ENCODE measurements at regions not wholly inside any gene's neighbourhood (a gene's known extent, or its start where the extent isn't known, plus 50 kb on each side); places are given as distances from the start of the nearest gene placed in this dataset.

- DNase-seq (ENCODE audit: low spot score), result no peak
Observed at GRCh38 chr5:128667152-128667551, 129.1 kb upstream of the FBN2 start.

DNA sequence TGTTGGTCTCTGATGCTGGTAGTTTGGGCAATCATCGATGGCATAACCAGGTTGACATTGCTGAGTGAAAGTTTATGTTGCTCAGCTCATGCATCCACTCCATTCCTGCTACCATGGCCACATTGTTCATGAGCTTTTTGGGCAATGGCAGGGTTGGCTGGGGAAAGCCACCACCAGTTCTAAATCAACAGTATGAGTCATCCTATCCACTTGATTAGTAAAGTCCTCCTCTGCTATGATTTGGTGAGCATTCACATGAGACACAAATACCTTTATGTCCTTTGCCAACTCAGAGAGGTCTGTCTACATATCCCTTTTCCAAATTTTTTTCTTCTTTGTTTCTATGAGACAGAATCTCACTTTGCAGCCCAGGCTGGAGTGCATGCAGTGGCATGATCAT, 129.7 kb upstream of the FBN2 start:
- no peak for DNase-seq (ENCODE audit: low spot score)

GRCh38 chr5:128668921-128669320, 130.9 kb upstream of the FBN2 start:
- no peak for DNase-seq (ENCODE audit: low spot score)

- no peak for DNase-seq (ENCODE audit: low spot score)
Observed at GRCh38 chr5:128669803-128670202, 131.8 kb upstream of the FBN2 start.

DNA sequence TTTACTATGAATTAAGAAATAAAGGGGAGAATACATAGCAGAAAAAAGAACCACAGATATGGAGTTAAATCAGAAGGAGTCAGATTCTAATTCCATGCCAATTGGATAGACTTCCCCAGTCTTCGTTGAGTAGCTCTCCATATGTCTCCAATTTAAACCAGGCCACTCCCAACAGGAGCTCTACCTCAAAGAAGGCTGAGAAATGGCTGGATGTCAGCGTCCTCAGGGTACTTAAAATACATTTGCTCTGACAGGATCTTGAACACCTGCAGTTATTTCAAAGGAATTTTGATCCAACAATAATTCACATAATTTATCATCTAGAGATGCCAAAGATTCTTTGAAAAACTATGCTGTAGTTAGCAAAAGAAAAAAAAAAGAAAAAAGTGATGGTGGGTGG, 133.9 kb upstream of the FBN2 start:
- no peak for DNase-seq (ENCODE audit: low spot score)

DNA sequence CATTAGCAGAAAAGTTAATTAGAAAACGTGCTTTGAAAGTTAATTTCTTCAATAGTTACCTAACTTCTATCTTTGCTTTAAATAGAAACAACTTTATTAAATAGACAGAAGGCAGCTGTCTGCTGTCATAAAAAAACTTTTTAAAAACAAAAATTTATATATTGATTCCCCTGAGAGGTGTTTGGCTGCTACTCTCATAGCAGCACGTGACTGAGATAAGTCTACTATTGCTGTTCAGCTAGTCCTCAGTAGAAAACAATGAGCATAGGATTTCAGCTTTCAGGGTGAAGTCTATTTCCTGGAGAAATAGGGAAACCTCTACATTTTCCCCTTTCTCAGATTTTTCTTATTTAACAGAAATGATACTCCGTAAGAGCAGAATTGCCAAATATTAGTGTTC, 135.0 kb upstream of the FBN2 start:
- no peak for DNase-seq (ENCODE audit: low spot score)

DNA sequence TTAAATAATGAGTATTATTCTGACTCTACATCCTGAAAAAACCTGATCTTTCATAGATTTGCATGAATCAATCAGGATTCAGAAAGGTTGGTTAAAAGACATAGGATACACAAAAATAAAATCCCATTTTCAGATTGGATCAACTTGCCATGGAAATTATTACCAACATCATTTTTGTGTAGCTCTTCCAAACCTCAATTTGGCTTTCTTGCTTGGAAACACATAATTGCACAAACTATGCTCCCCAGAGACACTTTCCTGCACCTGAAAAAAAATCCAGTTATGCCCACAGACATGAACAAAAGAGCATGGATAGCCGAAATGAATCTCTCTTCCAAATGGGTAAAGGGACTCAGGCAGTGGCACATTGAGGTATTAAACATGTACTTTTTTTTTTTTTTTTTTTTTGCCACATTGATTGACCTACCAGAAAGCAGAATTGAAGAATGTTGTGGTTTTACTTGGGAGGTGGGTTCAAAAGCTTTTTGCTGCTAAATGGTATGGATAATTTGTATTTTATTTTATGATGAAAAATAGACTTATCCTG, 135.4 kb upstream of the FBN2 start:
- DNase-seq (ENCODE audit: low spot score), result no peak

DNA sequence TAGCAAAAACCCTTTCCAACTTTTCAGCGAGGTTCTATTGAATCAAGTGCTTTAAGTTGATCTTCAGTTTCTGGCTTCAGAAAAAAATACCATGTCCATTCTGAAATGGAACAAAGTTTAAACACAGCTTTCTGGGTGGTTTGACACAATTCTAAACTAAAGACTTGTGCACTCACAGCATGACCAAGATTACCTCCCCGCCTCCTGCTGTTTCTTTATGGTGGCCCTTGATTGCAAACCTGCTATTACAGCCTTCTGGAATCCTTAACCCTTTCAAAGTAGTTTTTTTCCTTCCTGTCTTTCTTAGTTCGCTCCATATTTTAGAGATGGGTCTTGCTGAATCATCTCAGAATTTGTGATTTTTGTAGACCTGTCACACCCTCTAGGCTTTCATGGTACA, 135.9 kb upstream of the FBN2 start:
- DNase-seq (ENCODE audit: low spot score), result no peak

DNA sequence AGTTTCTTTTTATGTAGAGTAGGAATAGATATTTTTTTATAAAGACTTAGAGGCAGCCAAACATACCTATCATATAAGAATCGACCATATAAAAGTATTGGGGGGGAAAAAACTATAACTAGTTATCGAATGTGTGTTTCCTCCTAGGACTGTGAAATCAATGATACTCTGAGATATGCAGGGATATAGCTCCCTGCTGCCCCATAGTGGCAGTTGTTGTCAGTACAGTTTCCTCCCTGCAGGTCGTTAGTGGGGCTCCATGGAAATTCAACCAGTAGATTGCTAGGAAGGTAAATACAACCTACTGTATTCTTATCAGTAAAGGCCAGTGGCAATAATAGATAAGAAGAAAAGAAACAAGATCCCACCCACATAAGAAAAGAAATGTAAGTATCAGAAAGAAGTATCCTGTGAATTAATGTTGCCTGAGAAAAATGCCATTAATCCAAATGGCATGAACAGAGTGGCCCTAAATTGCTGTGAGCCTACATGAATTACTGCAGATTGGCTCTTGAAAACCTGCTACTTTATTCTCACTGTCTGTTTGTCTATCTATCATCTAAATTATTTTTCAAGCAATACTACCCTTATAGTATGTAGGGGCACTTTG, 136.9 kb upstream of the FBN2 start:
- DNase-seq (ENCODE audit: low spot score), result no peak

GRCh38 chr5:128681096-128681495, 143.1 kb upstream of the FBN2 start:
- no peak for DNase-seq (ENCODE audit: low spot score)

- DNase-seq (ENCODE audit: low spot score), result peak; percentile 45
Observed at GRCh38 chr5:128681764-128682592, 143.9 kb upstream of the FBN2 start.

DNA sequence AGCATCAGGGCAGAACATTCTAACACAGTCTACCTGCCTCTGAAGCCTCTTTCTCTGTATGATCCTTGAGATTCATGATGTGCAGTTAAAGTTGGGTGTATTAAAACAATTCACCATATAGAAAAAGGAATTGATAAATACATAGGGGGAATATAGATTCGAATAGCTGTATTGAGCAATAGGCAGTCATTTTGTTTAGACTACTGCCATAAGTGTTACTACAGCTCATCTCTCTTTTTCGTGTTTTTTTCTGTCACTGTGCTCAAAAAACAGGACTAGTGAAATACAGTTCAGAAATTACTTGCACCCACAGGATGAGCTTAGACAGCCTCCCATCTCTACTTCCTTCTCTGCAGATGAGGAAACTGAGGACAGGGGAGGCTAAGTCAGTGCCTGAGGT, 144.6 kb upstream of the FBN2 start:
- DNase-seq (ENCODE audit: low spot score), result no peak

DNA sequence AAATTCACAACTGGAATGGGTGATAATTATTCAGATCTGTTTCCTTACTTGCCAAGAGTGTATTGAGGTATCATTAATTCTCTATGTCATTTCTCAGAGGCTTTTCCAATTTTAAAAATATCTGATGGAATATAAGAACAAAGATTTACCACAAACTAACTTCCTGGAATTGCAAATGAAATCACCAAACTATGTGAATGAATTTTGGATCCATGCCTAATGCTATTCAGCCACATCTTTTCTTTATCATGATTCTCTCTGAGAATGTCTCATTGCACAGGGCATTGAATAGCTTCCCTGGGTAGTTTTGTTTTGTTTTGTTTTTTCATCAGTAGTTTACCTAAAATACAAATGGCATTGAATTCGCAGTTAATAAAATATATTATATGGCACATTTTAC, 146.9 kb upstream of the FBN2 start:
- DNase-seq (ENCODE audit: low spot score), result no peak

- DNase-seq (ENCODE audit: low spot score), result no peak
Observed at GRCh38 chr5:128687930-128688329, 149.9 kb upstream of the FBN2 start.

DNA sequence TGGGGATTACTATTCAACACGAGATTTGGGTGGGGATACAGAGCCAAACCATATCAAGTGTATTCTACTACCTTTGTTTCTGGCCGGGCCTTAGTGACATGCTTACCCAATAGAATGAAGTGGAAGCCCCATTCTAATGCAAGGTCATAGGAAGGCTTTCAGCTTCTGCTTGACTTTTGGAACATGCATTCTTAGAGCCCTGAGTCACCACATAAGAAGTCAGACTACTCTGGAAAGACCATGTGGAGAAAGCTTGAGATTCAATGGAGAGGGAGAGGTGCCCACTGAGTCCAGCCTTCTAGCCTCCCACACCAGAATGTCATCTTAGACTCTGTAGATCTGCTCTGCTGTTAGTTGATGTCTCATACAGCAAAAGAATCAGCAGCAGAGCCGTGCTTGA, 155.7 kb upstream of the FBN2 start:
- DNase-seq (ENCODE audit: low spot score), result no peak

- DNase-seq (ENCODE audit: low spot score), result no peak
Observed at GRCh38 chr5:128695791-128696530, 157.9 kb upstream of the FBN2 start.

DNA sequence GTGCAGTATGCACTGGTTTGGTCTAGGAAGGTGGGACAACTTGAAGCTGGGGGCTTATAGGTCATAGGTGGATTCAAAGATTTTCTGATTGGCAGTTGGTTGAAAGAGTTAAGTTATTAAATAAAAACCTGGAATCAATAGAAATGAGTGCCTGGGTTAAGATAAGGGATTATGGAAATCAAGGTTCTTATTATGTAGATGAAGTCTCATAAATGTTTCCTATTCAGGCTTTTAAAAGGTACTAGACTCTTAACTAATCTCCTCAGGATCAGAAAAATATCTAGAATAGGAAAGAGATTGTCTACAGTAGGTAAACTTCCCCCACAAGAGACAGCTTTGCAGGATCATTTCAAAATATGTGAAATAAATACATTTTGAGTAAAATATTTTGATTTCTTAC, 163.3 kb upstream of the FBN2 start:
- DNase-seq (ENCODE audit: low spot score), result no peak

DNA sequence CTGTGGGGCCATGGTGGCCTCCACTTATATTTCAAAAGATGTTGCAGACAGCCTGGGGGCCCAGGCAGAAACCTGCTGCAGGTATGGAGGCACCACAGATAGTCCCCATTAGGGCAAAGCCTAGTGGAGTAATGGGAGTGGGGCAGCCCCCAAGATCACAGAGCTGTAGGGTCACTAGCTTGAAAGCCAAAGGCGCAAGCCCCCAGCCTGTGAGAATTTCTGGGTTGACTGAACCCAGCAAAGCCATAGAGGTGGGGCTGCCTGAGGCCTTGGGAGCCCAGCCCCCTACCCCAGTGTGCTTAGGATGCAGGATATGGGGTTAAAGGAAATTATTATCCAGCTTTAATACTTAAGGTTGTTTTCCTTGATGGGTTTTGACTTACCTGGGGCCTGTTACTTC, 165.3 kb upstream of the FBN2 start:
- DNase-seq (ENCODE audit: low spot score), result no peak

- no peak for DNase-seq (ENCODE audit: low spot score)
Observed at GRCh38 chr5:128706269-128706668, 168.2 kb upstream of the FBN2 start.

DNA sequence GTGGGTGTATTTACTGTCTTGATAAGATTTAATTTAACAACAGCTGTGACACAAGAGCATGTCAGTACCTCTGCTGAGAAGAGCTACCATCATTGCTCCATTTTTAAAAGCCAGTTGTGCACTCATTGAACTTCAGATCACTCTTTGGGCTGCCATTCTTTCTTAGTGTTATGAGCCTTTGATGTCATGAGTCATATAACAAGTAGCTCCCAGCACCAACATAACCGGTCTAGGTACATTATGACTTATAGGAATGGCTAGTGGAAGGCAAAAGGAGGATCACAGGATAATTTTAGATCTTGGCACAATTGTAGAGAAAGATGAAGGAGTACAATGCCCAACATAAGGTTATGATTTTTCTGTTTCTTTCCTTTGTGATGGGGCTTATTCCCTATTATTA, 170.8 kb upstream of the FBN2 start:
- DNase-seq (ENCODE audit: low spot score), result no peak

- no peak for DNase-seq (ENCODE audit: low spot score)
Observed at GRCh38 chr5:128711216-128711615, 173.2 kb upstream of the FBN2 start.

GRCh38 chr5:128714551-128714950, 176.5 kb upstream of the FBN2 start:
- no peak for DNase-seq (ENCODE audit: low spot score)

DNA sequence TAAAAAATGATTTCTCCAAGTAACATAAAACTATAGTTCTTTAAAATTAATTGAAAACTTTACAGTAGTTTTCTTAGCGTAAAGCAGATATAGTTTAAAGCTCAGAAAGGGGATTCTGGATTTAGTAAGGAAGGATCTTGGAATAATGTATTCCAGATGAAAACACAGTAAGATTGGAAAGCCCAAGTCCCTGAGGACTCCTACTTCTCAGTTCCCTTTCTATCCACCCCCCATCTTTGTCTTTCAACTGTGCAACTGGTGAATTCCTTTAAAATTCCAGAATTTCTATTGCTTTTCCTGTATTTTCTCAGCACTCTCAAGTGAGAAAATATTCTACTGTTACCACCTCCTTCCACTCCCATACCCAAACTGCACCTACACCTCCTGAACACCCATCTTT, 184.5 kb upstream of the FBN2 start:
- no peak for DNase-seq (ENCODE audit: low spot score)

Measured in ureter (tissue), 1 donor.